Renal pelvis (tissue), 1 donor: ENCODE measurements at regions not wholly inside any gene's neighbourhood (a gene's known extent, or its start where the extent isn't known, plus 50 kb on each side); places are given as distances from the start of the nearest gene placed in this dataset.
"Not testable (repeated sequence)": the region's sequence is repeated elsewhere in the genome, so short reads cannot be mapped to it uniquely, and the experiment has no call there.

Experiments used
- DNase-seq: peaks from one replicate; pipeline ENCODE4 v3.0.0-alpha.2; 2013

GRCh38 chr3:96324087-96324486 is 490.3 kb upstream of the EPHA6 start:
- DNase-seq = no peak

- no peak for DNase-seq
These were observed 483.6 kb upstream of the EPHA6 start for GRCh38 chr3:96330795-96331194.

DNA sequence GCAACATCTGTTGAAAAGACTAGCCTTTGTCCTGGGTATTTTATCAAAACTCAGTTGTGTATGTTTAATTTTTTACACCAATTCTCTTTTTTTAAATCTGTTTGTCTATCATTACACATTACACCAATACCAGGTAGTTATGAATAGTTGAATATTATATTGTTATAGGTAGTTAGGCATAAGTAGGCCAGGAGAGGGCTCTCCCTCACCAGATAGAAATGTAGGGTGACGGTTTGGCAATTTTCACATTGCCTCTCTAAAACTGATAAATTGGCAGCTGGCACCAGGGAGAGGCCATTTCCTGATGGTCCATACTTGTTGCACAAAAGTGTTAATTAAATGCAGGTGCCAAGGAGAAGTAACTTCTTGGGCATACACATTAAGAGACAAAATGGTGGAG is 483.1 kb upstream of the EPHA6 start:
- no peak for DNase-seq

DNA sequence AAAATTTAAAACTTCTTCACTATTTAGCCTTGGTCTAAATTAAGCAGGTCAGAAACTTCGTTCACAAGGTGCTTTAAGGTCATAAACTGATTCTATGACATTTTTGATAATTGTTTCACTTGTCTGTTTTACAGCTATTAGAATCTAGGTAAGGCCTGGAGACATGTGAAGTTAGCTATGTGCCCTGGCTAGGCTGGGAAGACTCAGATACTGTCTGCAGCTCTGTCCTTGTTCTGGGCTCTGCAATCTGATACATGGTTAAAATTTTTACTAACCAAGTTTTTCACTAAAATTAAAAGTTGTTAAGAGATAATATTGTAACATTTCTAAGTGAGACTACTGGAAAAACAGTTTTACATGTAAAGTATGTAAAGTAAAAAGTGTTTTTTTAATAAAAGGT is 479.6 kb upstream of the EPHA6 start:
- DNase-seq = no peak

DNA sequence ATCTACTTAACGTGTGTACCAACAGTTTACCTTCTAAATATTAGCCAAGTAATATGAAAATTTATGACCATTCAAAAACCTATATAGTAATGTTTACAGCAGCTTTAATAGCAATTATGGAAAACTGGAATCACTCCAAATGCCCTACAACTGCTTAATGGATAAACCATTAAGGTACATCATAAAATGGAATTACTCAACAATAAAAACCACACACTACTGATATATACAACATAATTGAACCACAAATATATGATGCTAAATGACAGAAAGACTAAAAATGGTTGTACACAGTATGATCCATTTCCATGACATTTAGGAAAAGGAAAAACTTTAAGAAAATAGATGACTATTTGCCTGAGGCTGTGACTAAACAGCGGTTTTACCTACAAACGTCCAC is 467.1 kb upstream of the EPHA6 start:
- DNase-seq = no peak

GRCh38 chr3:96351598-96351997 is 462.8 kb upstream of the EPHA6 start:
- DNase-seq = not testable (repeated sequence)

DNA sequence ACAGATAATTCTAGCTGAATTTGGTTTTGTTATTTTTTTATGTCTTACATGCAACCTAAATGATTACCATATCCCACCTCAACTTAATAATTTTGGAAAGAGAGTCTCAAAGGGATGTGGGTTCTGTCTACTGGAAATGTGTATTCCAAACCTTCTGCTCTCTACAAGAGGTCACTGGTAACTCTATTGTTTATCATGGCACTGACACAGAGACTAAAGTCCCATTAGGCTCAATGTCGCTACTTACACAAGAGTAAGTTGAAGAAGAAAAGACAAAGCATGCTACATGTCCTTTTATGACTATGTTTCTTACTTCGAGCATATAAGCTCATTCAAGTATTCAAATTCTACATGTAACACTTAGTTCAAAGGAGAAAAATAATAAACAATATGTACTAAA is 460.3 kb upstream of the EPHA6 start:
- DNase-seq = no peak

GRCh38 chr3:96354742-96355141 is 459.7 kb upstream of the EPHA6 start:
- no peak for DNase-seq

DNA sequence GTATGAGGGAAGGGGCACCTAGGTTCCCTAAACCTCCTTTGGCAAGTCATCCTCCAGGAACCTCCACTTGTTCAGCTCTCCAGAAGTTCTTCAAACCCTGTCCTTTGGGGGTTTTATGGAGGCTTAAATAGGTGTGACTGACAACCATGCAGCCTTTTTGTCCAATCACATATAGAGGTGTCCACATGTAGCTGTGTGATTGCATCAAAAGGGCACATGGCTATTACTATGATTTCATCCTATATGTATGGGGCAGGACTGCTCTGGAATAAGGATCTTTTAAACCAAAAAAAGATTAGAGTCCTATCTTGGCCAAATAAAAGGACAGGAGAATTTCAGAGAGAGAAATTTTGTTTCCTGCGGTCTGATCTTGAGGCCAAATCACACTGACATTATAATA is 453.2 kb upstream of the EPHA6 start:
- DNase-seq = no peak

GRCh38 chr3:96370637-96371036 is 443.8 kb upstream of the EPHA6 start:
- DNase-seq = no peak

- no peak for DNase-seq
These were observed 404.2 kb upstream of the EPHA6 start for GRCh38 chr3:96410006-96410730.

- no peak for DNase-seq
These were observed 397.7 kb upstream of the EPHA6 start for GRCh38 chr3:96416549-96417255.

GRCh38 chr3:96428097-96428496 is 386.3 kb upstream of the EPHA6 start:
- DNase-seq = no peak

DNA sequence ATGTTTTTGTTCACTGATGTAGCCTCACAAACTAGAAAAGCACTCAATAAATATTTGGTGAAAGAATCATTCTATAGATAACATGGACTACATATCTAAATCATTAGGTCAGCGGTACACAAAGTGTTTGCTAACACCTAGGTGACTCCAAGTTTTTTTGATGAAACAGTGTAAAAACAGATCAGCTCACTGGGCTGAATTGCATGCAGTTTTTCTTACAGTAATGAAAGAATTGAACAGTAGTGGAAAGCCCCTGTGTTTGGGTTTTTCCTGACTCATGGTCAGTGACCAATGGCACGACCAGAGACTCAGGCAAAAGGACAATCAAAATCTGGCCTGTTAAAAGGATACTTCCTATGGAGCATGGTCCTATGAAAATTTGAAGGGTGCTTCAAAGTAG is 384.3 kb upstream of the EPHA6 start:
- DNase-seq = no peak

DNA sequence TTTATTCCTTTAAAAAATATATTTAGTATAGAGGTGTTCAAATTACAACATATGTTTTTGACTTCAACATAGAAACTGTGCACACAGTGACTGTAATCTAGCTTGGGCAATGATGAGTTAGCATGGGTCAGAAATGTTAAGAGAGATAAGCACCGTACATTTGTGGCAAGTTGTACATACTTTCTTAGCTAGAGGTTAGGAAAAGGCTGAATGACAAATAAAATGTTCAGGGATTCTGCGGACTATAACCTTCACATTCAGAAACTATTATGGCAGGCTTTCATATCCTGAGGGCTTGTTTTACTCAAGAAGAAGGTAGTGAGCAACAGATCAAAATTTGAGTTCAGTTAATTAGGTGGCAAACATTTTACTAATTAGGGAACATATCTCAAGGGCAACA is 379.7 kb upstream of the EPHA6 start:
- no peak for DNase-seq

- no peak for DNase-seq
These were observed 365.0 kb upstream of the EPHA6 start for GRCh38 chr3:96449346-96449745.

- no peak for DNase-seq
These were observed 364.6 kb upstream of the EPHA6 start for GRCh38 chr3:96449803-96450202.

DNA sequence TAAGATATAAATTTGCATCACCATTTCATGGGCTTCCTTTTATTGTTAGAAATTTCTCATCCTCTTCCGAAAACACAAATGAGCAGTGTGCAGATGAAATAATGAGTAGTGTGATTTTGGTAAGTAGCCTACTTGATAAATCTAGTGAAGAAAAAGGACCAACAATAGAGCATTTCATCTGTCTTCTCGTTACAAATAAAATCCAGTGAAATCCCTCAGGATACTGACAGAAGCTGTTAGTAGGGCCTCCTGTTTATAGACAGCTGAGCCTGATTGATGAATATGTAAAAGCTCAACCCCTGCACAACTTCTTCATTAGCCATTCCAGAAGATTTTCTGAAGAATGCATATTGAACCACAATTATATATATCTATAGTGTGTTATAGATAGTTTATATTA is 363.7 kb upstream of the EPHA6 start:
- DNase-seq = no peak

- DNase-seq = no peak
These were observed 348.9 kb upstream of the EPHA6 start for GRCh38 chr3:96465521-96465920.

DNA sequence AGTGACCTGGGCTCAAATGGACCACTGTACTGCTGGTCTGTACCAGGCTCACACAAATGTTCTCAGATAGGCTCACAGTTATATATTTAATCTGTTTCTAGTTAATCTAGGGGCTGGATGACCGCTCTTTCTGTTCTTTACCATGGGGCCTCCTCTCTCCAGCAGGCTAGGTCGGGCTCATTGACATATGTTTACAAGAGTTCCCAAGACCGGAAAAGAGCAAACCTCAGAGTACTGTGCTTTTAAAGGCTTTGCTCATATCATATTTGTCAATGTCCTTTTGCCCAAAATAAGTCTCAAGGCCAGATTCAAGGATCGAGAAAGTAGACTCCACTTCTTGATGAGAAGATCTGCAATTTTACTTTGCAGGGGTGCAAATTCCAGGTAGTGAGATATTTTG is 348.0 kb upstream of the EPHA6 start:
- DNase-seq = no peak

DNA sequence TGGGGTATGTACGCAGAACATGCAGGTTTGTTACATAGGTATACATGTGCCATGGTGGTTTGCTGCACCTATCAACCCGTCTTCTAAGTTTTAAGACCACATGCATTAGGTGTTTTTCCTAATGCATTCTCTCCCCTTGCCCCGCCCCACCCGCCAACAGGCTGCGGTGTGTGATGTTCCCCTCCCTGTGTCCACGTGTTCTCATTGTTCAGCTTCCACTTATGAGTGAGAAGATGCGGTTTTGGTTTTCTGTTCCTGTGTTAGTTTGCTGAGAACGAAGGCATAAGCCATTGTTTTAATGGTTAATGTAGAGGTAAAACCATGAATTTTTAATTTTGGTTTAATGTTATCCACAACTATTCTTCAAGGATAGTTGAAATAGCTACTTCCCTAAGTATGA is 346.8 kb upstream of the EPHA6 start:
- no peak for DNase-seq

DNA sequence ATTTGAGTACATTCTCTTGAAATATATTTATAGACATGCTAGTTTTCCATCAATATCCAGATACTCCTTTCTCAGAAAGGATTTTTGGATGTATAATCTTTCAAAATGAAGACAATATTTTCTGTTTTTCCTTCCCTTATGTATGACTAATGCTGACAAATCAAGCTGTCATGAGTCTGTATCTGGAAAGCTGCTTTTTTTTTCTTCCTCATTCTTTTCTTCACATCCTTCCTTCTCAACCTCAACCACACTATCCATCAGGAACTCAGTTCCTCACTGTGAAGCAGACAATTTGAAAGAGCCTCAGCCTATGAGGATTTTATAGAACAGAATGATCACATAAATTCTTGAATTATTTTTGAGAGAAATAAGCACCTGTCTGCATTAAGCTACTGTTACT is 335.9 kb upstream of the EPHA6 start:
- DNase-seq = no peak

- no peak for DNase-seq
These were observed 333.5 kb upstream of the EPHA6 start for GRCh38 chr3:96480881-96481280.

GRCh38 chr3:96483191-96483590 is 331.2 kb upstream of the EPHA6 start:
- not testable (repeated sequence) for DNase-seq
